Stimulated activated CD4-positive, alpha-beta T cell treated with anti-CD3 and anti-CD28 coated beads, Interleukin-2, amount 100 ng/mL, for 24 hours (primary cell): ENCODE measurements at regions not wholly inside any gene's neighbourhood (a gene's known extent, or its start where the extent isn't known, plus 50 kb on each side); places are given as distances from the start of the nearest gene placed in this dataset.

Experiments used
- DNase-seq, 2 donors: peaks; one replicate each; pipeline ENCODE4 v3.0.0-alpha.2; 2020

DNA sequence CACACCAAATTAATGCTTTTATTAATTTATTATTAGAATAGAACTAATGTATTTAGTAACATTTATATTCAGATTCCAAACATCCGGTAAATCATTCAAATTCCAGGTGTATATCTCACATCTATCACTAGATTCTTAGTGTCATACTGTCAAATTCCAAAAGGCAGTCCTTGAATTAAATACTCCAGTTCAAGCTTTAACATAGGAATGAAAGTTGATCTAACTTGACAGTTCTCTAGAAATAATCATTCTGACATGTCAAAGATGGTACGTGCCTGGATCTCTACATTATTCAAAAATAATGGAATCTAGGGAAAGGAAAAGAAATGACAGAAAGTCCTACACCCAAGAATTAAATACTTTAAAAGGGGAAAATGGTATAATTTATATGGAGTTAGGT is 1161.5 kb downstream of the PCDH9 start:
- no peak for DNase-seq

DNA sequence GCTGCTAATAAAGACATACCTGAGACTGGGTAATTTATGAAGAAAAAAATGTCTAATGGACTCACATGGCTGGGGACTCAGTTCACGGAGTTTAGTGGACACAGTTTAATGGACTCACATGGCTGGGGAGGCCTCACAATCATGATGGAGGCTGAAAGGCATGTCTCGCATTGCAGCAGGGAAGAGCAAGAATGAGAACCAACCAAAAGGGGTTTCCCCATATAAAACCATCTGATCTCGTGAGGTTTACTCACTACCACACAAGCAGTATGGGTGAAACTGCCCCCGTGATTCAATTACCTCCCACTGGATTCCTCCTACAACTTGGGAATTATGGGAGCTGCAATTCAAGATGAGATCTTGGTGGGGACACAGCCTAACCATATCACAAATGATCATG is 1181.2 kb downstream of the PCDH9 start:
- DNase-seq: no peak

DNA sequence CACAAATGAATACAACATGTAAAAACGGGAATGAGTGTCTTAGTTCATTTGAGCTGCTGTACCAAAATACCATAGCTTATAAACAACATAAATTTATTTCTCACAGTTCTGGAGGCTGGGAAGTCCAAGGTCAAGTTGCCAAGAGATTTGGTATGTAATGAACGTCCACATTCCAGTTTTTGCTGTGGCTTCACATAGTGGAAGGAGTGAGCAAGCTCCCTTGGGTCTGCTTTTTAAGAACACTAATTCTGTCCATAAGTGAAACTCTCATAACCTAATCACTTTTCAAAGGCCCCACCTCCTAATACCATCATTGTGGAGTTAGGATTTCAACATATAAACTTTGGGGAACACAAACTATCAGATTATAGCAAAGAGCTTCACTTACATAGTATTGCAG is 1189.6 kb downstream of the PCDH9 start:
- no peak for DNase-seq

DNA sequence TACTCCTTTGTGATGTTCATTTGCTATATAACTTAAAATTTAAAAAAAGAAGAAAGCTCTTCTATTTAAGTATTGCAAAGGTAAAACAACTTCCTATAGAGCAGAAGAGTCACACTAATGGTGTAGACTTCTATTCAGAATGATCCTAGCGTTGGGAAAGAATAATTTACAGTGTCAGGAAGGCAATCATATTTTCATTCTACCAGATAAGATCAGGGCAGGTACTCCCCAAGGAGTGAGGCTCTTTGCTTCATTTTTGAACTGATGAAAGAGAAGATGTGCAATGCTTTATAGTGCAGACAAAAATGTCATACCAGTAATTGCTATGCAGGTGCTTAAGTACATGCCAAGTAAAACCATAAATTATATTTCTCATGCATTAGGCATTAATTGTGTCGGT is 1193.0 kb downstream of the PCDH9 start:
- no peak for DNase-seq

DNA sequence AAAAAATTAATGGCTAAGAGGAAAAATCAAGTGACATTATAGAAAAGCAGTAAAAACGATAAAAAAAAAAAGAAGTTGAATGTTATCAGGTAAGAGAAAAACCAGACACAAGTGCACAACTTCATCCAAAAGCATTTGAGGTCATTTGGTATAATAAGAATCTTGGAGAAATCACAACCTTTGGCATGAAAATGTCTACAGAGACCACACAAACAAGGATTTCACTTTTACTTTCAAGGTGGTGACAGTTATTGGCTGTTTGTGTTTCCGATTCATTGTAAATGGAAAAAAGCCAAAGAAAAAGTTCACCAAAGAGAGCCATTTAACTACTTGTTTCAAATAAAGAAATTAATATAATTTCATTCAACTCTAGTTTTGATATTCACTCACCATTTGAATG is 1193.5 kb downstream of the PCDH9 start:
- DNase-seq: no peak

DNA sequence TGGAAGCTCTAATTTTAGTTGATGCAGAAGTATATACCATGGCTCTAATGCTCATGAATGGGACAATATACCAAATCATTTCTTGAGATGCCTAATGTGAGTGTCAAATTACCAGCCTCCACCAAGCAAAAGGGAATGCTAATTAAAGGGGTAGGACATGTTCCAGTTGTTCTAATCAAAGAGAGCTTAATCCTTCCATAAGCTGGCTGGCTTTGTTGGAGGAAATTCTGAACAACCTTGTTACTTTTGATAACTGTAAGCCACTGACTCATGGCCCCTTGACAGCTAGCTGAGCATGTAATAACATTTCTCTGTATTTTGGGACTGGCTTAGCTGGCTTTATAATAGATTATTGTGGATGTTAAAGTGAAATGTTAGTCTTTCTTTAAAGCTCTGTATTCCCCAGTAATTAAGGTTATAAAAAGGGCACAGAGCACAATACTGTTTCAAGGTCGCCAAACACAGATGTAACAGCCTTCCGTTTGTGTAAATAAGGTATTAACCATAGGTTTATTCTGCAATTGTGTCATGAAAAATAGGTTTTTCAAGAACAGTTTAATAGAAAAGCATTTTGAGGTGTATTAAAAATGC is 1194.0 kb downstream of the PCDH9 start:
- no peak for DNase-seq

DNA sequence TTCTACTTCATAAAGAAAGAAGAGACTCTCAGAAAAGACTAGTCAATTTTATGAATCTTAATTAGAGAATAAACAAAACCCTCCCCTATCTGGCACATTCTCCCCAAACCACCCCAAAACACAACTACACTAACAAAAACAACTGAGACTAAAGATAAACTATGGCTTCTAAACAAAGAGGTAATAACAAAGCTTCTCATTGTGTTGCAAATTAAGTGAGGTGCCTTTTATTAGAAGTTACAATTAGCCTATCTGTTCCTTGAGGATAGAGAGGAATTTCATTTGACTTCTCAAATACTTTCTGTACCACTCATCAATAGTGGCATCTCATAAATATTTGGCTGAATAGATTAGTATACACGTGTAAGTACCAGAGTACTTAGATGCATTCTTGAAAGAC is 1196.2 kb downstream of the PCDH9 start:
- no peak for DNase-seq

DNA sequence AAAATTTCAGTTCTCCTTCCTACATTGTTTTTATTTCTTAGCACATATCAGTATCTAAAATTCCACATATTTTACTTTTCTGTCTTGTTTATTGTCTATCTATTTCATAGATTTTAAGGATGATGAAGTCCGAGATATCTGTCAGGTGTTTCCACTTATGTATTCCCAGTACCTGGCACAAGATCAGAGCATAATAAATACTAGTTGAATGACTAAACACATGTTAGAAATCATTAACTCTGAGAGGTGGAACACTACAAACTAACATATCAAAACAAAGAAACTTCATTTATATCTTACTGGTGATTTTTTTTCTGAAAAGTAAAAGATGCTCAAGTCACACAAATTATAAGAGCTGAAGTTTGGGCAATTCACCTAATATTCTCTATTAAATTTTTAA is 1208.3 kb downstream of the PCDH9 start:
- DNase-seq: no peak

DNA sequence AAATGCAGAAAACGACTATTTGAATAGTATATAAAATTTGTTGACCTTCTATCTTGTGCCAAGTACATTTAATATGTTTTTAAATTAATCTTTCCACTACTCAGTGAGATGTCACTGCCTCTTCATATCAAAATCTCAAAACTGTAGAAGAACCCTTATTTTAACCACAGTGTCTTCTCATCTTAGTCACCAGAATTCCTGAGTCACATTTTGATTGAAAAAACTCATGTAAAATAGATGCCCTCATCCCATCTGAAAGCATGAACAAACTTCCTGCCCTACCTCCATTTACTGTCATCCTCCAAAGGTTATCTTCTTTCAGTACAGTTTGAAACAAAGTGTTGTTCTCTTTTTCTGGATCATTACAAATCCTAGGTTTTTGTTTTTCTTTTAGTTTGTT is 1215.4 kb downstream of the PCDH9 start:
- DNase-seq: no peak

DNA sequence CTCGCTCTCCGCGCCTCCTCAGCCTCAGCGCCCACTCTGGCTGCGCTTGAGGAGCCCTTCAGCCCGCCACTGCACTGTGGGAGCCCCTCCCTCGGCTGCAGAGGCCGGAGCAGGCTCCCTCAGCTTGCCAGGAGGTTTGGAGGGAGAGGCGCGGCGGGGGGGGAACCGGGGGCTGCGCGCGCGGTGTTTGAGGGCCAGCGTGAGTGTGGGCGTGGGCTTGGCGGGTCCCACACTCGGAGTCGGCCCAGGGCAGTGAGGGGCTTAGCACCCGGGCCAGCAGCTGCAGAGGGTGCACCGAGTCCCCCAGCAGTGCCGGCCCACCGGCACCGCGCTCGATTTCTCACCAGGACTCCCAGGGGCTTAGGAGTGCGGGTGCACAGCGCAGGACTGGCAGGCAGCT is 1220.9 kb downstream of the PCDH9 start:
- no peak for DNase-seq

DNA sequence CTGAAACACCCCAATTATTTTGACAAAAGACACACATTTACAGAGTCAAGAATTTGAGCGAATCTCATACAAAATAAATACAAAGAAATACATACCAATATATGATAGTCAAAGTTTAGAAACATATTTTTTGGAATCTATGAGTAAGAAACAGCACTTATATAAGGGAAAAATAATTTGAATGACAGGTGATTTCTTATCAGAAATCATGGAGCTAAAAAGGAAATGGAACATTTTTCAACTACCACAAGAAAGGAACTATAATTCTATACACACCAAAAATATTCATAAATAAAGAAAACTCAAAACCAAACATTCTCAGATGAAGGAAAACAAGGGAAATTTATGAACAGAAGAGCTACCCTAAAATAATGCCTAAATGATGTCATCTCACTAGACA is 1226.6 kb downstream of the PCDH9 start:
- no peak for DNase-seq

DNA sequence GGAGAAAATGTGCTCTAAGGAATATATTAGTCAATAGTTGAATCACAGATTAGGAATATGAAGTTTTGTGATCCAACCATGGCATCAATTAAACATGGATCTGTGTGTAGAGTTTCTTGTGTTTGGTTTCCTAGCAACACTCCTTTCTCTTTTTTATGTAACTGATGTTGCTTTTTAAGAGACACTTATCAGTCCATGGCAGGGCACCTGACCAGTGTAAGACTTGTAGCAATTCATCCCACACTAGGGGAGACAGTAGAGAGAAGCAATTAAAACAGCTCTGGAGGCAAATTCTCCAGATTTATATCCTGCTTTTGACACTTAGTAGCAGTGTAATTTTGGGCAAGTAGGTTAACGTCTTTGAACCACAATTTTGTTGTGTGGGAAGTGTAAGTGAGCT is 1229.0 kb downstream of the PCDH9 start:
- DNase-seq: no peak

DNA sequence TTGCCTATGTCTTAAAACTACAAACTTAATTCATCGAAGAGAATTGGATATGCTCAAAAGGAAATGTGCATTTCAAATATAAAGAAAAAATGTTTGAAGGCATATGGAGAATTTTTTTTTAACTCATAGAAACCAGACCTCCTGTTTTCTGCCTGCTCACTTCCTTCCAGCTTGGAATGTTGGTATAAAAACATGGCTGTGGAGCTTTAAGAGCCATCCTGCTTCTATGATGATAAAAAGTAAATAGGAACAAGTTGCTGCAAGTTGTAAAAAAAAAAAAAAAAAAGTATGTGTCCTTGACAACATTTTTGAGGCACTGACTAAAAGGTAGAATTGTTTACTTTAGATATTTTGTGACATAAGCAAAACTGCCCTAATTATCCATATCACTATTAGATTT is 1230.7 kb downstream of the PCDH9 start:
- no peak for DNase-seq

DNA sequence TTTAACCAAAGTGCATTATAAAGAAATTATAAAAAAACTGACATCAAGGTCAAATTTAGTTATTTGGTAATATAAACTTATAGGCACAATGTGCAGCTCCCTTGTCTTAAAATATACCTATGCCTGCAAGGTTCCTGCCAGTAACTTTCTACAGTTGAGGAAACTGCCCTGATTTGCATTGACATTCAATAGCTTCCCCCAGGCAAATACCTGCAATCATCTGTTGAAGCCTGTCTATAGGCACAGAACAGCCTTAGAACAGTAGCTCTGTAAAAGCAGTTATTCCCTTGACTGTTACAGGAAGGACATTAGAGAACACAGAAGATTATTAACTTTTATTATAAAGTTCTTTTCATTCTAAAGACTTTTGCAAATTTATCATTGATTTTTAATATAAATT is 1239.5 kb downstream of the PCDH9 start:
- DNase-seq: no peak

DNA sequence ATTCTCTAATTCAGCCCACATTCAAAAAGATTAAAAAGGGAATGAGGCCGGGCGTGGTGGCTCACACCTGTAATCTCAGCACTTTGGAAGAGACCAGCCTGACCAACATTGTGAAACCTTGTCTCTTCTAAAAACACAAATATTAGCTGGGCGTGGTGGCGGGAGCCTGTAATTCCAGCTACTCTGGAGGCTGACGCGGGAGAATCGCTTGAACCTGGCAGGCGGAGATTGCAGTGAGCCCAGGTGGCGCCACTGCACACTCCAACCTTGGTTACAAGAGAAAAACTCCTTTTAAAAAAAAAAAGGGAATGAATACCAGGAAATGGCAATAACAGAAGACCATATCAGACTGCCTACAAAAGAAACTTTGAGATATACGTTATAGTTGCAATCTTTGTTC is 1244.5 kb downstream of the PCDH9 start:
- no peak for DNase-seq

DNA sequence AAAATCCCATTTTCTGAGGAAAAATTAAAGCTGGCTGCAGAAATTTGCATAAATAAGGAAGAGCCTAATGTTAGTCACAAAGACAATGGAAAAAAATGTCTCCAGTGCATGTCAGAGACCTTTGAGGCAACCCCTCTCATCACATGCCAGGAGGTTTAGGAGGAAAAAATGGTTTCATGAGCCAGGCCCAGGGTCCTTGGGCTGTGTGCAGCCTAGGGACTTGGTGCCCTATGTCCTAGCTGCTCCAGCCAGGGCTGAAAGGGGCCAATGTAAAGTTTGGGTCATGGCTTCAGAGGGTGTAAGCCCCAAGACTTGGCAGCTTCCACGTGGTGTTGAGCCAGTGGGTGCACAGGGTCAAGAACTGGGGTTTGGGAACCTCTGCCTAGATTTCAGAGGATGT is 1252.6 kb downstream of the PCDH9 start:
- no peak for DNase-seq

DNA sequence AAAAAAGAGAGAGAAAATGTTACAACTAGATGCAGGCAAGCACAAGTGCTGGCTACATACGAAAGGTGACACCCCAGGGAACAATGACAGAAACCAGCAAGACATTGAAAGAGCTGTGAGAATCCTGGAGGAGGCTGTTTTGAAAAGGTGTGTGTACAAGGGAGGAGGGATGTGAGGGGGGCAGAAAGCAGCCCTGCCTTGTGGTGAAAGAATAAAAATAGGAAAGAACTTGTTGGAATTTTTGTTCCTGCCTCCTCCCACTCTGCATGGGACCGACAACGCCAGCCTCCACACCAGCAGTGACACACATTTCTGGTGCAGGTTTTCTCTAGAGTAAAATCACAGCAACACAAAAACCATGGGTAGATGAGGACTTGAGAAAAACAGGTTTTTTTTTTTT is 1258.6 kb downstream of the PCDH9 start:
- no peak for DNase-seq

DNA sequence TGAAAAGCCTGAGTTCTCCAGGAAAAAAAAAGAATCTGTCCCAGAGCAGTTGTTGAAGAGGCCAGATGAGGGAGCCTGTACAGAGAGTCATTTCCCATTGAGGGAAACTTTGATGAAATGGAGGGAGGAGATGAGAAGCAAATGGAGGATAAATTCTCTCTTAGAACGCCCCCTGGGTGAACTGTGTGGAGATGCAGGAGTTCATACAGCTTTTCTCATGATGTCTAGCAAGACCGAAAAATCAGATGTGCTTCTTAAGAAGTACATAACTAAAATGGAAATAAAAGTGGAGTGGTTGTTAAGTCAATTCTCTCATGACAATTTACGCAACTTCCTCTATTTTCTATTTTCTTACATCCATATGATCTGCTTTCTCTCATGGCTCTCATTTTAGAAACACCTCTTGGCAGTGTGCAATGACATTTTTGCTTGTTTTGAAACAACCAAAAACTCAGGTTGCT is 1263.1 kb downstream of the PCDH9 start:
- no peak for DNase-seq

DNA sequence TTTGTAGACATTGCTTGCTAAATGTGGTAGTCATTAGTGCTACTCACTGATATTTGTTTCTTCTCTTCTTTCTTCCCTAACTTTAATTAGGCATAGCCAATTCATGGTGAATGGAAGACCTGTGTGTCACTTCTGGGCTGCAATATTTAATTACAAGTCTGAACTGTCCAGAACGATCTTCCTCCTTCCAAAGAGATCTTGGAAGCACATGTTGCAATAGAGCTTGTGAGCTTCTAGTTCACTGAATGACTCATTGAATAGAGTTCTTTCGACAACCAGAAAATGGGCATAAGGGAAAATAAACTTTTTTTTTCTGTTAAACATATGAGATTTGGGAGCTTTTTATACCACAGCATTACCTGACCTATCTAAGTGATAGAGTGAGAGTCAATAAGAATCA is 1264.6 kb downstream of the PCDH9 start:
- no peak for DNase-seq

DNA sequence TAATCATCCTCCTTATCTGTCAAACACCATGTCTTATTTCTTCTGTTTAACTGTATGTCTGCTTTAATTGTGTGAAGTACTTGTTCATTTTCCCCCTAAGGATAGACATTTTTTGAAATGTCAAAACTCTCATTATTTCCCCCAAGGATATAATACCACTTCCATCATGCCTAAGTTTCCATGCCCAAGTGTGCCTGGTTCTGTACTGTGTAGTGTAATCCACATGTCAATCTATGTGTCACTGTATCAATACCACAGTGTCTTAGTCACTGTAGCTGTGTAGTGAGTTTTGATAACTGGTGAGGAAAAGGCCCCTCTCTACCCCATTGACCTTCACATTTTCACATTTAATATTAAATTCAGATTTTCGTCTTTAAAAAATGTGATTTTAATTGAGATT is 1265.5 kb downstream of the PCDH9 start:
- DNase-seq: no peak

DNA sequence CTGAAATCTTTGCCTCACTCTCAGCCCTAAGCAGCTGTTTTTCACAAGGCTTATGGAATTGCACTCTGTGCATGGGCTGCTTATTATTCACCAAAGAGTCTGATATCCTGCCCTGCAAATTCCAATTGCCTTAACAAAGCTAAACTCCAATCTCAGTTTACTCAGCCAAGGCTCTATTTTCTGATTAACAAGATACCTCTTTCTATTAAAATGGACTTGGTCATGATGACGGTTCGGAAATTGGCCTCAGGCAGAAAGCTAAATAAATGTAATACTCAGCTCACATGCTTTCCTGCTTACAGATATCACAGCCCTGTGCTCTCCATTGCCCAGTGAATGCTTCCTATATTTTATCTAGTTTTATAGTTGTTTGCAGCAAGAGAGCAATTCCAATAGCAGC is 1270.8 kb downstream of the PCDH9 start:
- no peak for DNase-seq

DNA sequence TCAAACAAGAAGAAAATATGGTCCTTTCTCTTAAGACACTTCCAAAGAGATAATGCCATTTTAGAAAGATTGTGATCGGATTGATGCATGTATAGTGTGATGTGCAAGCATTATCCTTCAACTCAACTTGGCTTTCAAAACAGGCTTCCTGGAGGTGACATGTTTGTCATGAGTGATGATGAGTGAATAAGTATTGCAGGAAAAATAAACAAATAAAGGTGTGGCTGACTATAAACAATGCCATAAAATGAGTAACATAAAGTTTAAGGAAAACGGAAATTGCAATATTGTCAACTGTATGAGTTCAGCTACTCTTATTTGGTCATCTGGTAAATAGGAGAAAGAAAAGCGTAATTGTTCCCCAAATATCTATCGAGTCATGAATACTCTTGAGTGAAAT is 1283.7 kb downstream of the PCDH9 start:
- no peak for DNase-seq

DNA sequence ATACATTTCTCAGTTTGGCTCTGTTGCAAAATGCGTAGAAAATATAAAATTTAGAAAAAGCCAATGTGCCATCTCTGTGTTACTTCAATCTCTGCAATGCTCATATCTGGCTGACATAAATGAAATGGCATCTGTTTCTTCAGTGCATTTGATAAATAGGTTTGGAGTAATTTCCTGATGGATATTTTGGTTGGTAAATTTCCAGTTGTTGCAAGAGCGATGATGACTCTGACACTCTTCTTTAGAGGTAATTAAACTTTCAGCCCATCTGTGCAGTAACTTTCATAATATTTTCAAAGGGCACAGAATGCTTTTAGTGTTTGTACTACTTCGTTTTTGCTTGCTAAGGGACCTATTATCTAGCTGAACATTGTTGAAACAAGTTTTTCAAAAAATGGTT is 1286.4 kb downstream of the PCDH9 start:
- DNase-seq: no peak

DNA sequence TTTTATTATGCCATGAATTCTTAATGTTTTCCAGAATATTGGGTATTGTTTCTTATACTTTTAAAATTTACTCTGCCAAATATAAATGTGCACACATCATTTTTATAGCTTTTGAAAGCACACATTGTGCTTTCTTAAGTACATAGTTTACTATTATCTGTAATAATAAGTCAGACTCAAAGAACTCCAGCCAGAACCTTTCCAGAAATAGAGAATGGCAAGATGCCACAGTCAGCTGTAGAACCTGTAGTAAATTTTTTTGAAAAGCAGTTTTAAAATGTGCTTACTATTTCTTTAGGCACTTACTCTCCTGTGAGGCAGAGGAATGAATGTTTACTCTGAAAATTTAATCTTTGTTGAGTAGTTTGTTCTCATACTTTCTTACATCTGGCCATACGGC is 1287.1 kb downstream of the PCDH9 start:
- no peak for DNase-seq

DNA sequence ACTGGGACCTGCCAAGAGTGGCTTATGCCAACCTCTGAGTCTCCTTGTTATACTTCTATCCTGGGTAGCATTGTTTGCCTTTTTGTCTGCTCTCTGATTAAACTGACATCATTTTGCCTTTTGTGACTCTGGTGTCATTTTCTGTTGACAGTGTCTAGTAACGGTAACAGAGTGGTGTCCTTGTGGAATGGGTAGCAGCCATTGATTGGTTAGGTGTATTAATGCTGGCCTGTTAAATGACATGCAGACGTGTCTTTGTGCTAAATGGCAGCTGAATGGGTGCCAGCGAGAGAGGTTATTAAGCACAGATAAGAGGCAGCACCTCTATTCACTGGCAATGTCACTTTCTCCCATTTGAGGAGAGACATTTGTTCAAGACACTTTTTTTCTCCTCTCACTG is 1289.4 kb downstream of the PCDH9 start:
- DNase-seq: no peak

DNA sequence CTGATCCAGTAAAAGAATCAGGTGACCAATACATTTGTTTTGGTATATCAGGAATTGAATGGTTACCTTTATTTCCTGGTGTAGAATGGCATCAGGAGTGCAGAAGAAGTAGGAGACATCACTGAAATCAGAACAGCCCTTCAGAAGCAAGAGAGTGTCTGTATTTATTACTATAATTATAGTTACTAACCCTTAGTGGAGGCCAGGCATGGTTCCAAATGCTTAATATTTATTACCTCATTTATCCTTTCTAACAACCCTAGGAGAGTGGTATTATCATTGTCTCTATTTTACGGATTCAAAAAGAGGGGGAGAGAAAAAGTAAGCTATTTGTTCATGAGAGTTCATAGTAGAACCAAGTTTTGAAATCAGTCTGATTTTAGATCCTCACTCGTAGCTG is 1292.9 kb downstream of the PCDH9 start:
- DNase-seq: no peak
